ENCODE measurements at regions not wholly inside any gene's neighbourhood (a gene's known extent, or its start where the extent isn't known, plus 50 kb on each side); places are given as distances from the start of the nearest gene placed in this dataset.

- Histone ChIP-seq H3K9me3 (no peaks in the 10 kb centered on the region), H3K27ac (no peak overlapping the region), H3K4me3 (no peak overlapping the region), H3K36me3 (no peaks in the 10 kb centered on the region), H3K27me3 (peaks cover 0 to 97% (median 15%) of the 10 kb centered on the region in 3 donors), H3K4me1 (no peaks in the 10 kb centered on the region)
- 49 to 64% (median 52%) methylated on average over 3 to 4 of the region's 4 CpGs for WGBS, 5 donors
- TF ChIP-seq POLR2AphosphoS5 (IDR thresholded peaks at IDR 0.05) (no peak), POLR2A (IDR thresholded peaks at IDR 0.05) (no peak), EP300 (IDR thresholded peaks at IDR 0.05) (no peak), CTCF (IDR thresholded peaks at IDR 0.05) (no peak)
- intact Hi-C loops (cut with DNase I; ENCODE audit: low total_unique reads) = no loop called here
- no peak for DNase-seq
These were observed 186.4 kb downstream of the MELK start for GRCh38 chr9:36759141-36759540.

GRCh38 chr9:36759976-36760375 is 187.3 kb downstream of the MELK start:
- no peak for DNase-seq
- Histone ChIP-seq H3K27ac (no peak overlapping the region), H3K4me1 (peaks cover 0 to 3% (median under 1%) of the 10 kb centered on the region in 4 donors), H3K4me3 (no peak overlapping the region), H3K36me3 (no peaks in the 10 kb centered on the region), H3K9me3 (no peaks in the 10 kb centered on the region), H3K27me3 (peaks cover 0 to 95% (median 11%) of the 10 kb centered on the region in 3 donors)
- intact Hi-C loops (cut with DNase I; ENCODE audit: low total_unique reads) = no loop called here
- no peak for TF ChIP-seq EP300 (IDR thresholded peaks at IDR 0.05)
- TF ChIP-seq POLR2A (IDR thresholded peaks at IDR 0.05) = no peak
- no peak for TF ChIP-seq POLR2AphosphoS5 (IDR thresholded peaks at IDR 0.05)
- TF ChIP-seq CTCF (IDR thresholded peaks at IDR 0.05) = no peak
- WGBS, 5 donors = 61 to 76% (median 72%) methylated on average over 4 of the region's 4 CpGs

- Histone ChIP-seq H3K27me3 (peaks cover 0 to 92% (median 11%) of the 10 kb centered on the region in 3 donors), H3K9me3 (peaks cover 0 to under 1% (median 0%) of the 10 kb centered on the region in 4 donors), H3K36me3 (no peaks in the 10 kb centered on the region), H3K27ac (no peak overlapping the region), H3K4me3 (no peak overlapping the region), H3K4me1 (peaks cover 0 to 12% (median 5%) of the 10 kb centered on the region in 4 donors)
- 74 to 82% (median 77%) methylated on average over 14 of the region's 14 CpGs for WGBS, 5 donors
- DNase-seq = no peak
- intact Hi-C loops (cut with DNase I; ENCODE audit: low total_unique reads) = no loop called here
- TF ChIP-seq EP300 (IDR thresholded peaks at IDR 0.05) (no peak), POLR2A (IDR thresholded peaks at IDR 0.05) (no peak), CTCF (IDR thresholded peaks at IDR 0.05) (no peak), POLR2AphosphoS5 (IDR thresholded peaks at IDR 0.05) (no peak)
These were observed 188.1 kb downstream of the MELK start for GRCh38 chr9:36760667-36761420.

- 51 to 67% (median 60%) methylated on average over 2 to 10 of the region's 10 CpGs for WGBS, 5 donors
- H3K27me3 ChIP-seq = peaks cover 0 to 79% (median 11%) of the 10 kb centered on the region in 3 donors
- peaks cover 0 to 18% (median 5%) of the 10 kb centered on the region in 4 donors for H3K4me1 ChIP-seq
These were observed 190.3 kb downstream of the MELK start for GRCh38 chr9:36762958-36763357.

More at GRCh38 chr9:36762958-36763357, 190.3 kb downstream of the MELK start:
- intact Hi-C loops (cut with DNase I; ENCODE audit: low total_unique reads) = no loop called here
- no peak overlapping the region for H3K27ac ChIP-seq
- no peak overlapping the region for H3K4me3 ChIP-seq
- TF ChIP-seq EP300 (IDR thresholded peaks at IDR 0.05) (no peak), POLR2AphosphoS5 (IDR thresholded peaks at IDR 0.05) (no peak), POLR2A (IDR thresholded peaks at IDR 0.05) (no peak), CTCF (IDR thresholded peaks at IDR 0.05) (no peak)
- H3K9me3 ChIP-seq = peaks cover 0 to 4% (median 0%) of the 10 kb centered on the region in 4 donors
- no peaks in the 10 kb centered on the region for H3K36me3 ChIP-seq
- no peak for DNase-seq

Data from stomach (tissue), 8 donors.